Astrocyte of the cerebellum (primary cell): ENCODE measurements at regions not wholly inside any gene's neighbourhood (a gene's known extent, or its start where the extent isn't known, plus 50 kb on each side); places are given as distances from the start of the nearest gene placed in this dataset.
A peak's percentile ranks its signal among the peaks of the same experiment; 100 is the strongest.

Experiments used
- DNase-seq: peaks from one replicate; pipeline ENCODE4 v3.0.0-alpha.2; 2011; ENCODE audit warnings: low read depth
- H3K4me3 ChIP-seq: 2 replicates; pipeline ENCODE4 v1.5.1; 2011; ENCODE audit warnings: mild to moderate bottlenecking, low read depth, low read length, moderate library complexity
- in situ Hi-C: cut with HindIII; loops from 2 replicates; pipeline ENCODE4 v1.10.0; 2017; ENCODE audit warnings: low sequenced_read_pairs
- TF ChIP-seq, protein P1 (sequence below): IDR thresholded peaks from 2 replicates; pipeline ENCODE4 v1.5.1; 2012; ENCODE audit warnings: low read length, low read depth, moderate library complexity, mild to moderate bottlenecking; ENCODE audit errors: missing control alignments

- no peak for DNase-seq
- TF ChIP-seq, protein P1, sequence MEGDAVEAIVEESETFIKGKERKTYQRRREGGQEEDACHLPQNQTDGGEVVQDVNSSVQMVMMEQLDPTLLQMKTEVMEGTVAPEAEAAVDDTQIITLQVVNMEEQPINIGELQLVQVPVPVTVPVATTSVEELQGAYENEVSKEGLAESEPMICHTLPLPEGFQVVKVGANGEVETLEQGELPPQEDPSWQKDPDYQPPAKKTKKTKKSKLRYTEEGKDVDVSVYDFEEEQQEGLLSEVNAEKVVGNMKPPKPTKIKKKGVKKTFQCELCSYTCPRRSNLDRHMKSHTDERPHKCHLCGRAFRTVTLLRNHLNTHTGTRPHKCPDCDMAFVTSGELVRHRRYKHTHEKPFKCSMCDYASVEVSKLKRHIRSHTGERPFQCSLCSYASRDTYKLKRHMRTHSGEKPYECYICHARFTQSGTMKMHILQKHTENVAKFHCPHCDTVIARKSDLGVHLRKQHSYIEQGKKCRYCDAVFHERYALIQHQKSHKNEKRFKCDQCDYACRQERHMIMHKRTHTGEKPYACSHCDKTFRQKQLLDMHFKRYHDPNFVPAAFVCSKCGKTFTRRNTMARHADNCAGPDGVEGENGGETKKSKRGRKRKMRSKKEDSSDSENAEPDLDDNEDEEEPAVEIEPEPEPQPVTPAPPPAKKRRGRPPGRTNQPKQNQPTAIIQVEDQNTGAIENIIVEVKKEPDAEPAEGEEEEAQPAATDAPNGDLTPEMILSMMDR: no peak
- in situ Hi-C loops: no loop called here
- H3K4me3 ChIP-seq: no peak overlapping the region
Observed at GRCh38 chr1:143699731-143700130, 272.1 kb downstream of the FAM72C start.

DNA sequence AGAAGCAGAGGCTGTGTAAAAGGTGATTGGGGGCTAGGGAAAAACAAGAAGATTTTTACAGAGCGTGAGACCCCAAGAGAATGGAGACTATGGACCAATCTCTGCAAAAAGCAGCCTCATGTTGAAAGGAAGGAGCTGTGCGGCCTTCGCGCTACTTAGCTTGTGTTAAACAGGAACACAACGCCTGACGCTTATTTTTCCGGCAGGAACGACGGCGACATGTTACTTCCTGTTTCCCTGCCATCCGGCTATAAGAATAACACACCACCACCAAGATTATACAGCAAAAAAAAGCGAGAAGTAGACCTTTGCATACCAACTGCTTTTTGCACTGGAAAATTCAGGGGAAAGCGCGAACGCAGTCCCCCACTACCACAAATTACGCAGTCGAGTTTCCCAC, 272.7 kb downstream of the FAM72C start:
- in situ Hi-C loops: no loop called here
- TF ChIP-seq, protein P1: no peak
- no peak overlapping the region for H3K4me3 ChIP-seq
- DNase-seq: no peak

DNA sequence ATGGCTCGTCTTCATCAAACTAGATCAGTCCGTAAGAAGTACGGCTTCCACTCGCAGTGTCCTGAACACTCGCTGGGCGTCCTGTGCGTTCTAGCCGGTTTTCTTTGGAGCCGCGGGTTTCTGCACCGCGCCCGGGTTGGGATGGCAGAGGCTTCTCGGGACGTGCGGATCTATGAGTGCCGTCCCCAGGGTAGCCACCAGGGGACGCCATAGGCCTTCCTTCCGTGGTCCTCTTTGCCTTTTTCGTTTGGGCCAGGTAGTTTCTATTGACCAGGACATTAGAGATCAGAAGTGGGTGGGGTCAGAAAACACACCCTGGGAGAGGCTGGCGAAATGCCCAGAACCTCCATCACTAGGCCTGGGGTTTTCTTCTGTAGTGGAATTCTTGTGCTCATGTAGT, 273.8 kb downstream of the FAM72C start:
- no peak overlapping the region for H3K4me3 ChIP-seq
- TF ChIP-seq, protein P1: peak; percentile 33
- in situ Hi-C loops: no loop called here
- DNase-seq: no peak

DNA sequence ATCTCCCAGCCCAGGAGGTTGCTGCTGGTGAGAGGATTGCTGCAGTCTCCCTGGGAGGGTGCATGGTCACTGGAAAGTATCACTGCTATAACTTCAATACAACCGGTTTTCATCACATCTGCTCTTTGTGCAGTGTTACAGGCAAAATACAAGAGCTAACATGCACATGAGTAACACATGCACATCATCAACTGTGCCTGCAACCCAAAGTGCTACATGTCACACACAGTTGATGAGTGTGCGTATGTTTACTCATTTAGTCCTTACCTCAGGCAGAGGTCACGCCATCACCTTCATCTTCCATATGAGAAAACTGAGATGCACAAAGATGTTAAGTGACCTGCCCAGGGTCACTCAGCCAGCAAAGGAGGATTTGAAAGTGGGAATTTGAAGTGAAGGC, 277.7 kb downstream of the FAM72C start:
- H3K4me3 ChIP-seq: no peak overlapping the region
- in situ Hi-C loops: no loop called here
- TF ChIP-seq, protein P1: no peak
- no peak for DNase-seq

DNA sequence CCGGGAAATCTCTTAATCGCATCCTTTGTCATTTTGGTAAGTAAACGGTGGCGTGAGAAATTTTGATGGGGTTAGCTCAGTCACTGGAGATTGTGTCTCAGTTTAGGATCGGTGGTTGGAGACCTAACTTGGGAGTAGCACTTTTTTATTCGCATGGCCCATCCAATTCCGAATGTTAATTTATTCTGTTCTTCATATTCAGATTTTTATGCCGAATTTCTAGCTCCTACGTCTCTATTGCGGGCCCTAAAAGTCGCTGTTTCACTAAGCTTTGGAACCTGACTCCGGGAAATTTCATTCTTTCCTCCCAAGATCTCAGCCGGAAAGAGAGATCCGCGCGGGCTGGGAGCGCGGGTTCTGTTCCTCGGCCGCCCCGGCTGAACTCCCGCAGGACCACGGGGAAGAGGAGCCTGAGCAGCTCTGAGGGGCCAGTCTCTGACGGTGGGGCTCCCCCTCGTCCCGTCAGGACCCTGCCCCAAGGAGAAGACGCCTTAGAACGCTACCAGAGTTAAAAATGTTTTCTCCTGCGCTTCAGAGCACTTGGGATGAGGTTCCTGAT, 279.7 kb downstream of the FAM72C start:
- no peak overlapping the region for H3K4me3 ChIP-seq
- DNase-seq: no peak
- TF ChIP-seq, protein P1: no peak
- in situ Hi-C loops: no loop called here

DNA sequence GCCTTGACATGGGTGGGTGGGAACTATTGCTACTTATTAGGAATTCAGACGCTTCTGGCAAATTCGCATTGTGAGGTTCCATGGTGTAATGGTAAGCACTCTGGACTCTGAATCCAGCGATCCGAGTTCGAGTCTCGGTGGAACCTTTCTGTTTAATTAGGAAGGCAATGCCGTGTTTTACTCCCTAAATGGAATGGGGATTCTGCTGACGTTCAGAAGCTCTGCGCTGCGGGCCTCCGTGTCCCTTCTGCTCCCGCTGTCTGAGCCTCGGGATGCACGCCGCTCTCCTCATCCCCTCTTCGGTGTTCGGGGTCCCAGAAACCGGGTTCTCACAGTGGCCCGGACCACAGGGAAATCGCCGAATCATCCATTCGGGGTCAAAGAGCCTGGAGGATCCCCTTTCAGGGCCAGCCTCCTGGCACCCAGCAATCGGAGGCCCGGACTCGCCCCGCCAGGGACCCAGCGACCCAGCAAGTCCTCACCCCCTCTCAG, 280.3 kb downstream of the FAM72C start:
- TF ChIP-seq, protein P1: no peak
- in situ Hi-C loops: no loop called here
- DNase-seq: no peak
- no peak overlapping the region for H3K4me3 ChIP-seq

GRCh38 chr1:143689781-143690180, 282.0 kb downstream of the FAM72C start:
- in situ Hi-C loops: no loop called here
- no peak overlapping the region for H3K4me3 ChIP-seq
- DNase-seq: no peak
- TF ChIP-seq, protein P1: no peak
